ENCODE measurements at regions not wholly inside any gene's neighbourhood (a gene's known extent, or its start where the extent isn't known, plus 50 kb on each side); places are given as distances from the start of the nearest gene placed in this dataset.

- Histone ChIP-seq H3K27ac (ENCODE audit: low read depth in 1 of 2, low read length in 1 of 2) (no peak overlapping the region), H3K9me3 (ENCODE audit: control insufficient read depth in 4 of 4, insufficient read depth in 3 of 4, low read length in 3 of 4) (no peaks in the 10 kb centered on the region), H3K9ac (ENCODE audit: insufficient read depth in 1 of 2, low read length in 2 of 2) (no peak overlapping the region), H3K36me3 (ENCODE audit: control insufficient read depth in 4 of 4, insufficient read depth in 4 of 4, low read length in 4 of 4) (no peaks in the 10 kb centered on the region), H3K4me1 (ENCODE audit: control insufficient read depth in 5 of 5, insufficient read depth in 5 of 5, low read length in 5 of 5) (peaks cover 0 to 4% (median 0%) of the 10 kb centered on the region in 5 donors), H3K27me3 (ENCODE audit: control insufficient read depth in 3 of 3, insufficient read depth in 3 of 3, low read length in 2 of 3) (no peaks in the 10 kb centered on the region), H3K4me3 (no peak overlapping the region)
- no peak for TF ChIP-seq CTCF (IDR thresholded peaks at IDR 0.05; ENCODE audit: control extremely low read depth, extremely low read depth)
- DNase-seq (no peak), ATAC-seq (ENCODE audit: insufficient read depth, low FRiP score) (no peak)
- 80 to 92% methylated on average over 3 of the region's 3 CpGs for WGBS, 2 donors
Measured at GRCh38 chr20:41696428-41696827, 78.3 kb upstream of the CHD6 start.

- DNase-seq: no peak
- WGBS, 2 donors: 79 to 89% methylated on average over 2 of the region's 2 CpGs
- ATAC-seq (ENCODE audit: insufficient read depth, low FRiP score): no peak
- H3K9me3 ChIP-seq (ENCODE audit: control insufficient read depth in 4 of 4, insufficient read depth in 3 of 4, low read length in 3 of 4): no peaks in the 10 kb centered on the region
- H3K27me3 ChIP-seq (ENCODE audit: control insufficient read depth in 3 of 3, insufficient read depth in 3 of 3, low read length in 2 of 3): no peaks in the 10 kb centered on the region
- no peaks in the 10 kb centered on the region for H3K36me3 ChIP-seq (ENCODE audit: control insufficient read depth in 4 of 4, insufficient read depth in 4 of 4, low read length in 4 of 4)
- H3K4me3 ChIP-seq: no peak overlapping the region
- H3K4me1 ChIP-seq (ENCODE audit: control insufficient read depth in 5 of 5, insufficient read depth in 5 of 5, low read length in 5 of 5): peaks cover 0 to 4% (median 0%) of the 10 kb centered on the region in 5 donors
- H3K27ac ChIP-seq (ENCODE audit: low read depth in 1 of 2, low read length in 1 of 2): no peak overlapping the region
- no peak overlapping the region for H3K9ac ChIP-seq (ENCODE audit: insufficient read depth in 1 of 2, low read length in 2 of 2)
- no peak for TF ChIP-seq CTCF (IDR thresholded peaks at IDR 0.05; ENCODE audit: control extremely low read depth, extremely low read depth)
Measured at GRCh38 chr20:41694796-41695195, 76.6 kb upstream of the CHD6 start.

- Histone ChIP-seq H3K9ac (ENCODE audit: insufficient read depth in 1 of 2, low read length in 2 of 2) (peak overlapping the region; percentile 30 to 86), H3K27me3 (ENCODE audit: control insufficient read depth in 3 of 3, insufficient read depth in 3 of 3, low read length in 2 of 3) (no peaks in the 10 kb centered on the region), H3K4me1 (ENCODE audit: control insufficient read depth in 5 of 5, insufficient read depth in 5 of 5, low read length in 5 of 5) (peaks cover 0 to 4% (median 0%) of the 10 kb centered on the region in 5 donors), H3K4me3 (peak overlapping the region; percentile 67), H3K36me3 (ENCODE audit: control insufficient read depth in 4 of 4, insufficient read depth in 4 of 4, low read length in 4 of 4) (no peaks in the 10 kb centered on the region), H3K9me3 (ENCODE audit: control insufficient read depth in 4 of 4, insufficient read depth in 3 of 4, low read length in 3 of 4) (no peaks in the 10 kb centered on the region), H3K27ac (ENCODE audit: low read depth in 1 of 2, low read length in 1 of 2) (peak overlapping the region; percentile 87 to 91)
- peak; percentile 1 for TF ChIP-seq CTCF (IDR thresholded peaks at IDR 0.05; ENCODE audit: control extremely low read depth, extremely low read depth)
- 0% methylated on average over 33 of the region's 33 CpGs for WGBS, 2 donors
- DNase-seq: peak; percentile 83 to 96 (median 94)
- peak; percentile 91 for ATAC-seq (ENCODE audit: insufficient read depth, low FRiP score)
Measured at GRCh38 chr20:41693136-41693979, 75.2 kb upstream of the CHD6 start.

Measured in lung (tissue), 11 donors.